Thyroid gland (tissue), 4 donors: ENCODE measurements at regions not wholly inside any gene's neighbourhood (a gene's known extent, or its start where the extent isn't known, plus 50 kb on each side); places are given as distances from the start of the nearest gene placed in this dataset.
"Not testable (repeated sequence)": the region's sequence is repeated elsewhere in the genome, so short reads cannot be mapped to it uniquely, and the experiment has no call there.

Source experiments
- DNase-seq, 2 donors: peaks; one replicate each; pipeline ENCODE4 v3.0.0-alpha.2; 2019
- H3K27ac ChIP-seq, 3 donors: fragments of 200-600 bp; sonication (generic); 1 replicate in 2 of 3; 2 replicates in 1 of 3; pipeline ENCODE4 v1.5.1; 2016 to 2019; ENCODE audit warnings: mild to moderate bottlenecking in 1 of 3, moderate library complexity in 1 of 3
- H3K27me3 ChIP-seq: fragments of 200-600 bp; sonication (generic); one replicate; pipeline ENCODE4 v1.5.1; 2019
- H3K36me3 ChIP-seq, 2 donors: fragments of 200-600 bp; sonication (generic); one replicate each; pipeline ENCODE4 v1.5.1; 2016 to 2019
- H3K4me1 ChIP-seq, 2 donors: fragments of 200-600 bp; sonication (generic); one replicate each; pipeline ENCODE4 v1.5.1; 2017 to 2019
- H3K4me3 ChIP-seq, 3 donors: fragments of 200-600 bp; sonication (generic); replicated peaks in 1 of 3; 1 replicate in 2 of 3; 2 replicates in 1 of 3; pipeline ENCODE4 v1.5.1; 2016; ENCODE audit warnings: mild to moderate bottlenecking in 1 of 3
- H3K9me3 ChIP-seq: fragments of 200-600 bp; sonication (generic); one replicate; pipeline ENCODE4 v1.5.1; 2017
- POLR2A ChIP-seq, 2 donors: fragments of 450-650 bp; IDR thresholded peaks; one replicate each; pipeline ENCODE4 v1.6.1; 2017; ENCODE audit warnings: antibody characterized with exemption in 2 of 2, mild to moderate bottlenecking in 2 of 2, moderate library complexity in 1 of 2
- WGBS, 2 donors: methylation state at CpG; one replicate each; pipeline ENCODE4 v1.1.5; 2017; 5-methylcytosine and 5-hydroxymethylcytosine counted together
- intact Hi-C: fragments of 100-400 bp; cut with DNase I; formaldehyde crosslinking; loops from one replicate; pipeline ENCODE4 v1.15.1; 2023
- TF ChIP-seq, protein P1 (sequence below), 6 experiments: fragments of 200-600 bp in 3 of 6; fragments of 450-650 bp in 3 of 6; sonication (generic) in 3 of 6; IDR thresholded peaks; one replicate each; pipeline ENCODE4 v1.5.1; 2016 to 2019; ENCODE audit warnings: antibody characterized with exemption in 6 of 6, mild to moderate bottlenecking in 2 of 6, inconsistent platforms in 1 of 6, moderate library complexity in 1 of 6

DNA sequence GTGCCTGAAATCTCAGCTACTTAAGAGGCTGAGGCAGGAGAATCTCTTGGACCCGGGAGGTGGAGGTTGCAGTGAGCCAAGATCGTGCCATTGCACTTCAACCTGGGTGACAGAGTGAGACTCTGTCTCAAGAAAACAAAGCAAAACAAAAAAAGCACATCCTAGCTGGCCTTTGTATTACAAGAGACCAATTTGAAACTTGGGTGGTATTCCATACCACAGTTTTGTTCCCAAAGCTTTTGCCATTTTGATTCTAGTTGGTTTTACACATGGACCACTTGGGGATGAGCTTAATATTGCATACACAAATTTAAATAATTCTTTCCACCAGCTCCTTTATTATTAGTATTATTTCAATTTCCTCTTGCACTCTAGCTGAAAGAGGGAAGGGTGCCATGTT lies 276.9 kb upstream of the SLC16A7 start:
- H3K27ac ChIP-seq, result no peak overlapping the region
- intact Hi-C loops, result no loop called here
- 76 to 90% methylated on average over 2 of the region's 2 CpGs for WGBS, 2 donors
- no peak for DNase-seq
- H3K4me1 ChIP-seq, result no peaks in the 10 kb centered on the region
- H3K4me3 ChIP-seq, result no peak overlapping the region
- no peaks in the 10 kb centered on the region for H3K9me3 ChIP-seq
- H3K36me3 ChIP-seq, result no peaks in the 10 kb centered on the region
- no peak for TF ChIP-seq POLR2A (IDR thresholded peaks at IDR 0.05)
- TF ChIP-seq, protein P1, sequence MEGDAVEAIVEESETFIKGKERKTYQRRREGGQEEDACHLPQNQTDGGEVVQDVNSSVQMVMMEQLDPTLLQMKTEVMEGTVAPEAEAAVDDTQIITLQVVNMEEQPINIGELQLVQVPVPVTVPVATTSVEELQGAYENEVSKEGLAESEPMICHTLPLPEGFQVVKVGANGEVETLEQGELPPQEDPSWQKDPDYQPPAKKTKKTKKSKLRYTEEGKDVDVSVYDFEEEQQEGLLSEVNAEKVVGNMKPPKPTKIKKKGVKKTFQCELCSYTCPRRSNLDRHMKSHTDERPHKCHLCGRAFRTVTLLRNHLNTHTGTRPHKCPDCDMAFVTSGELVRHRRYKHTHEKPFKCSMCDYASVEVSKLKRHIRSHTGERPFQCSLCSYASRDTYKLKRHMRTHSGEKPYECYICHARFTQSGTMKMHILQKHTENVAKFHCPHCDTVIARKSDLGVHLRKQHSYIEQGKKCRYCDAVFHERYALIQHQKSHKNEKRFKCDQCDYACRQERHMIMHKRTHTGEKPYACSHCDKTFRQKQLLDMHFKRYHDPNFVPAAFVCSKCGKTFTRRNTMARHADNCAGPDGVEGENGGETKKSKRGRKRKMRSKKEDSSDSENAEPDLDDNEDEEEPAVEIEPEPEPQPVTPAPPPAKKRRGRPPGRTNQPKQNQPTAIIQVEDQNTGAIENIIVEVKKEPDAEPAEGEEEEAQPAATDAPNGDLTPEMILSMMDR (IDR thresholded peaks at IDR 0.05), result no peak
- no peaks in the 10 kb centered on the region for H3K27me3 ChIP-seq

DNA sequence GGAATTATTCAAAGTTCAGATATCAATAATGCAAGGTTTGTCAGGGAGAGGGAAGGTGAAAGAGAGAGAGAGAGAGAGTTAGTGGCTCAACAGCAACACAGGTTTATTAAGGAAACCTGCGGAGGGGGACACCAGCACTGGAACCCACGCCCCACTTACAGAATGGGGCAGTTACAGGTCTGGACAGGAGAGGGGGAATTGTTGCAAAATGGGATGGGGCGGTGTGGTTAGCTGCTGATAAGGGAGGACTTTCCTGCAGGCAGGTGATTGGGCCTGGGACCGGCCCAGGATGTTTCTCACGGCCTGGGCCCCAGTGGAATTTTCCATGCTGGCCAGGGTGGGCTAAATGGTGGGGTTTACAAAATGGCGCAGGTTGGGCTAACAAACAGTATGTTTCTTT lies 278.2 kb upstream of the SLC16A7 start:
- Histone ChIP-seq H3K27me3 (no peaks in the 10 kb centered on the region), H3K4me1 (no peaks in the 10 kb centered on the region), H3K36me3 (no peaks in the 10 kb centered on the region), H3K9me3 (no peaks in the 10 kb centered on the region), H3K4me3 (no peak overlapping the region), H3K27ac (no peak overlapping the region)
- no peak for DNase-seq
- intact Hi-C loops, result no loop called here
- TF ChIP-seq, protein P1 (IDR thresholded peaks at IDR 0.05), result no peak
- TF ChIP-seq POLR2A (IDR thresholded peaks at IDR 0.05), result no peak
- 93 to 95% methylated on average over 6 of the region's 6 CpGs for WGBS, 2 donors

DNA sequence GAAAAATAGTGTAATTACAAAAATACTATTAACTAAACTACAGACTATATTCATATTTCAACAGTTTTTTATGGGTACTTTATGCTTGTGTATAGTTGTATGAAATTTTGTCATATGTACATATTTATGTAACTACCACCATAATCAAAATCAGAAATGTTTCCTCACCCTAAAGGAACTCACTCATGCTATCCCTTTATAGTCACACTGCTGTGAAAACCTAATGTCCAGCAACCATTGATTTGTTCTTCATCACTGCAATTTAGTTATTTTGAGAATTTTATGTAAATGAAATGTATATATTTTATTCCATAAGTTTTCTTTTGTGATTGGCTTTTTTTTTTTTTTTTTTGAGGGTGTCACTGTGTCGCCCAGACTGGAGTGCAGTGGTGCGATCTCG lies 278.9 kb upstream of the SLC16A7 start:
- TF ChIP-seq POLR2A (IDR thresholded peaks at IDR 0.05), result no peak
- TF ChIP-seq, protein P1 (IDR thresholded peaks at IDR 0.05), result no peak
- 86 to 93% methylated on average over 3 of the region's 3 CpGs for WGBS, 2 donors
- H3K4me1 ChIP-seq, result no peaks in the 10 kb centered on the region
- no peak for DNase-seq
- no peak overlapping the region for H3K27ac ChIP-seq
- no peaks in the 10 kb centered on the region for H3K27me3 ChIP-seq
- no peaks in the 10 kb centered on the region for H3K36me3 ChIP-seq
- no peaks in the 10 kb centered on the region for H3K9me3 ChIP-seq
- H3K4me3 ChIP-seq, result no peak overlapping the region
- intact Hi-C loops, result no loop called here

DNA sequence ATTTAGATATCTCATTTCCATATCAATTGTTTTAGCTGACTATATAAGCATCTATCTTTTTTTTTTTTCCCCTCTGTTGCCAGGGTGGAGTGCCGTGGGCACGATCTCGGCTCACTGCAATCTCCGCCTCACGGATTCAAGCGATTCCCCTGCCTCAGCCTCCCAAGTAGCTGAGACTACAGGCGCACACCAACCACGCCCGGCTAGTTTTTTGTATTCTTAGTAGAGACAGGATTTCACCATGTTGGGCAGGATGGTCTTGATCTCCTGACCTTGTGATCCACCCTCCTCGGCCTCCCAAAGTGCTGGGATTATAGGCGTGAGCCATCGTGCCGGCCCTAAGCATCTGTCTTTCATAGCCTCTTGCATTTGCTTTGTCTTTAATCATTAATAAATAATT lies 279.5 kb upstream of the SLC16A7 start:
- not testable (repeated sequence) for H3K36me3 ChIP-seq
- WGBS, 2 donors, result 96 to 99% methylated on average over 13 of the region's 13 CpGs

DNA sequence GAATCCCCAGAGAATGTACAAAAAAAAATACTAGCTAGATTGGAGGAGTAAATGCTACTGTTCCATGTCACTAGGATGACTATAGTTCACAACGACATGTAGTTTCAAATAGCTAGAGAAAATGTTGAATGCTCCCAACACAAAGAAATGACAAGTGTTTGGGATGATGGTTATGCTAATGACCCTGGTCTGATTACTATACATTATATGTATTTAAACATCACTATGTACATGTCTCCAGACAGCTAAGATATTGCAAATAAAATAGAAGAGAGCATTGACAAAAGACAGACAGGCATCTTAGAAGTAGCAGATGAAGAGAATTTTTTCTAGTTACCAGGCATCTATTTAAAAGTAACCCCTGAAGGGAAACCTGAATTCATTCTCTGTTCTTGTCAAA lies 281.6 kb upstream of the SLC16A7 start:
- 58 to 79% methylated on average over 1 of the region's 1 CpG for WGBS, 2 donors
- no peak overlapping the region for H3K4me3 ChIP-seq
- intact Hi-C loops, result no loop called here

More for the DNA sequence above, 279.5 kb upstream of the SLC16A7 start:
- H3K27ac ChIP-seq, H3K4me1 ChIP-seq, H3K4me3 ChIP-seq, DNase-seq, H3K27me3 ChIP-seq, intact Hi-C loops, H3K9me3 ChIP-seq: not testable (repeated sequence)

More for the DNA sequence above, 281.6 kb upstream of the SLC16A7 start:
- Histone ChIP-seq H3K27me3 (no peaks in the 10 kb centered on the region), H3K4me1 (no peaks in the 10 kb centered on the region), H3K9me3 (no peaks in the 10 kb centered on the region), H3K36me3 (no peaks in the 10 kb centered on the region), H3K27ac (no peak overlapping the region)
- no peak for DNase-seq
- TF ChIP-seq, protein P1 (IDR thresholded peaks at IDR 0.05), result no peak
- TF ChIP-seq POLR2A (IDR thresholded peaks at IDR 0.05), result no peak
